K562 (cell line): ENCODE measurements at regions not wholly inside any gene's neighbourhood (a gene's known extent, or its start where the extent isn't known, plus 50 kb on each side); places are given as distances from the start of the nearest gene placed in this dataset.

Experiments
- ATAC-seq: fragments of 200-7000 bp; cut with Tn5 transposase; 3 replicates; pipeline ENCODE4 v1.9.1; 2020; ENCODE audit warnings: moderate library complexity
- BruUV-seq: library from RNA; stranded (reverse); fragments of 400-500 nt; replicated peaks from 2 replicates; lab custom pipeline; 2021; lab: Mats Ljungman, UMichigan
- CTCF ChIA-PET: fragments of 300-600 bp; formaldehyde crosslinking; extraction: SDS; loops from one replicate; lab custom pipeline; 2021; ENCODE audit warnings: low intra/inter-chr PET ratio; lab: Yijun Ruan, JAX
- POLR2A ChIA-PET: fragments of 300-600, 350-650 bp; sonication (Branson Sonifier 250); formaldehyde crosslinking; extraction: SDS; loops from one replicate; lab custom pipeline; 2021; ENCODE audit warnings: antibody characterized with exemption, inconsistent platforms; lab: Yijun Ruan, JAX
- DNase-seq, 4 experiments: peaks; one replicate each; pipeline versions ENCODE4 v3.0.0 to v3.0.0-alpha.2; 2011 to 2018; ENCODE audit warnings: low spot score in 3 of 4, mixed read lengths in 3 of 4; ENCODE audit errors: extremely low read depth in 1 of 4
- FAIRE-seq: peaks from 2 replicates; lab custom pipeline; 2011; peaks lifted over from hg19 to GRCh38; lab: Jason Lieb, UNC
- H2AFZ ChIP-seq: 2 replicates; pipeline ENCODE4 v1.6.0; 2011; ENCODE audit warnings: low read depth, low read length, control low read depth, inconsistent platforms
- H3K27ac ChIP-seq: fragments of 200-600 bp; 3 replicates; pipeline ENCODE4 v1.8.0; 2011; ENCODE audit warnings: low read depth, mild to moderate bottlenecking, control low read depth, inconsistent platforms, low read length, moderate library complexity, mixed read lengths; ENCODE audit errors: extremely low read depth
- H3K27me3 ChIP-seq, 2 experiments: fragments of 300-600 bp in 1 of 2; 2 replicates in 1 of 2; 3 replicates in 1 of 2; pipeline versions ENCODE4 v1.6.0 to v1.8.0; 2011; ENCODE audit warnings: inconsistent platforms in 2 of 2, low read length in 2 of 2, mild to moderate bottlenecking in 1 of 2, mixed read lengths in 1 of 2, moderate library complexity in 1 of 2; ENCODE audit not compliant: control insufficient read depth in 2 of 2, insufficient read depth in 2 of 2
- H3K36me3 ChIP-seq: fragments of 300-600 bp; 3 replicates; pipeline ENCODE4 v1.8.0; 2011; ENCODE audit warnings: mild to moderate bottlenecking, low read length, inconsistent platforms; ENCODE audit not compliant: control insufficient read depth, insufficient read depth
- H3K4me1 ChIP-seq, 2 experiments: fragments of 200-600 bp in 1 of 2; replicated peaks in 1 of 2; 2 replicates in 1 of 2; 3 replicates in 1 of 2; pipeline versions ENCODE4 v1.5.1 to v1.8.0; 2011; ENCODE audit warnings: inconsistent platforms in 2 of 2, low read length in 2 of 2, mild to moderate bottlenecking in 1 of 2, mixed read lengths in 1 of 2, moderate library complexity in 1 of 2; ENCODE audit not compliant: control insufficient read depth in 2 of 2, insufficient read depth in 2 of 2
- H3K4me2 ChIP-seq: 2 replicates; pipeline ENCODE4 v1.6.1; 2011; ENCODE audit warnings: low read length, control low read depth, inconsistent platforms, mixed read lengths; ENCODE audit not compliant: insufficient read depth
- H3K4me3 ChIP-seq: fragments of 200-600 bp; sonication (generic), shearing (Covaris generic); 2 replicates; pipeline ENCODE4 v1.5.1; 2016; ENCODE audit warnings: control low read depth, inconsistent platforms
- H3K79me2 ChIP-seq: fragments of 200-600 bp; 3 replicates; pipeline ENCODE4 v1.8.0; 2011; ENCODE audit warnings: low read length, inconsistent platforms; ENCODE audit not compliant: control insufficient read depth, insufficient read depth
- H3K9ac ChIP-seq, 2 experiments: 2 replicates each; pipeline versions ENCODE4 v1.6.0 to v1.6.1; 2011; ENCODE audit warnings: low read depth in 2 of 2, low read length in 2 of 2, control low read depth in 1 of 2, inconsistent platforms in 1 of 2, mild to moderate bottlenecking in 1 of 2, mixed read lengths in 1 of 2; ENCODE audit not compliant: insufficient read depth in 1 of 2
- H3K9me1 ChIP-seq: one replicate; pipeline ENCODE4 v1.6.0; 2011; ENCODE audit warnings: inconsistent platforms, mild to moderate bottlenecking, low read length, moderate library complexity; ENCODE audit not compliant: control insufficient read depth, insufficient read depth
- H3K9me3 ChIP-seq: replicated peaks from 2 replicates; pipeline ENCODE4 v1.5.1; 2011; ENCODE audit warnings: low read depth, low read length, inconsistent platforms; ENCODE audit not compliant: control insufficient read depth, insufficient read depth
- H4K20me1 ChIP-seq: replicated peaks from 2 replicates; pipeline ENCODE4 v1.6.1; 2011; ENCODE audit warnings: low read length, inconsistent platforms, mixed read lengths; ENCODE audit not compliant: control insufficient read depth, insufficient read depth
- BRD4 ChIP-seq: fragments of 200-600 bp; sonication (generic); IDR thresholded peaks from 2 replicates; pipeline ENCODE4 v1.6.1; 2017; ENCODE audit warnings: inconsistent platforms
- ELF4 ChIP-seq: fragments of 450-650 bp; formaldehyde crosslinking; IDR thresholded peaks from 2 replicates; pipeline ENCODE4 v1.4.0; 2022; ENCODE audit warnings: missing genetic modification characterization
- MAFF ChIP-seq: IDR thresholded peaks from 2 replicates; pipeline ENCODE4 v1.6.1; 2012; ENCODE audit warnings: low read length, improper control_type of control experiment
- ZNF239 ChIP-seq: fragments of 250-450 bp; sonication (Bioruptor Pico); IDR thresholded peaks from 2 replicates; pipeline ENCODE4 v1.4.0; 2020; ENCODE audit warnings: mild to moderate bottlenecking
- ZNF316 ChIP-seq: fragments of 450-650 bp; IDR thresholded peaks from 2 replicates; pipeline ENCODE4 v1.6.1; 2016
- WGBS: fragments of 100-300 bp; shearing (Covaris generic); methylation state at CpG from one replicate; pipeline ENCODE4 v1.1.6; 2016; ENCODE audit warnings: low coverage, mixed read lengths; ENCODE audit not compliant: insufficient coverage; ENCODE audit errors: missing lambda C conversion rate; 5-methylcytosine and 5-hydroxymethylcytosine counted together
- in situ Hi-C: fragments of 300-500 bp; cut with MboI; formaldehyde crosslinking; loops from 4 replicates; pipeline ENCODE4 v1.15.0; 2018; ENCODE audit warnings: inconsistent platforms, mixed read lengths
- intact Hi-C: fragments of 100-400 bp; cut with micrococcal nuclease; formaldehyde crosslinking; loops from 2 replicates; pipeline ENCODE4 v1.14.2; 2022
- TF ChIP-seq, protein P1 (sequence below): fragments of 250-450 bp; sonication (Bioruptor Pico); IDR thresholded peaks from 2 replicates; pipeline ENCODE4 v1.4.0; 2020; ENCODE audit warnings: borderline replicate concordance
- TF ChIP-seq, protein P2 (sequence below): fragments of 450-650 bp; IDR thresholded peaks from 2 replicates; pipeline ENCODE4 v1.7.1; 2018; ENCODE audit warnings: mild to moderate bottlenecking, low read depth; ENCODE audit not compliant: partially characterized antibody
- TF ChIP-seq, protein P3 (sequence below): IDR thresholded peaks from 3 replicates; pipeline ENCODE4 v1.6.1; 2011; ENCODE audit warnings: borderline replicate concordance, mild to moderate bottlenecking; ENCODE audit not compliant: insufficient read length, insufficient read depth
- TF ChIP-seq, protein P4 (sequence below): fragments of 450-650 bp; IDR thresholded peaks from 2 replicates; pipeline ENCODE4 v1.6.1; 2017; ENCODE audit warnings: mild to moderate bottlenecking, moderate library complexity

DNA sequence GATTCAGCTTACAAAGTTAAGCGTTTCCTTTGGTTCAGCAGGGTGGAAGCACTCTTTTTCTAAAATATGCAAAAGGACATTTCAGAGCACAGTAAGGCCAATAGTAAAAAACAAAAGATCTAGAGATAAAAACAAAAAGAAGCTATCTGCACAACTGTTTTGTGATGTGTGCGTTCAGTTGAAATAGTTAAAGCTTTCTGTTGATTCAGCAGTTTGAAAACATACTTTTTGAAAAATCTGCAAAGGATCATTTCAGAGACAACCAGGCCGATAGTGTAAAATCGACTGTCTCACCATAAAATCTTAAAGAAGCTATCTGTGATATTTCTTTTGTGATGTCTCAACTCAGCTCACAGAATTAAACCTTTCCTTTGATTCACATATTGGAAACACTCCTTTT is 300.0 kb upstream of the ALG10B start:
- intact Hi-C loops = no loop called here
- no peaks in the 10 kb centered on the region; the same call in 1 of the 2 replicates for H3K9me3 ChIP-seq
- ATAC-seq (no peak), DNase-seq (no peak), FAIRE-seq (no peak)
- H3K27ac ChIP-seq = no peak overlapping the region
- in situ Hi-C loops = no loop called here
- BruUV-seq = no TSS peak
- no peak overlapping the region for H3K9ac ChIP-seq
- CTCF ChIA-PET = no interaction called here
- no peak overlapping the region for H2AFZ ChIP-seq
- no peaks in the 10 kb centered on the region for H3K9me1 ChIP-seq
- no peak overlapping the region for H3K4me3 ChIP-seq
- no peaks in the 10 kb centered on the region for H3K27me3 ChIP-seq
- no peaks in the 10 kb centered on the region for H3K4me1 ChIP-seq
- TF ChIP-seq, protein P1, sequence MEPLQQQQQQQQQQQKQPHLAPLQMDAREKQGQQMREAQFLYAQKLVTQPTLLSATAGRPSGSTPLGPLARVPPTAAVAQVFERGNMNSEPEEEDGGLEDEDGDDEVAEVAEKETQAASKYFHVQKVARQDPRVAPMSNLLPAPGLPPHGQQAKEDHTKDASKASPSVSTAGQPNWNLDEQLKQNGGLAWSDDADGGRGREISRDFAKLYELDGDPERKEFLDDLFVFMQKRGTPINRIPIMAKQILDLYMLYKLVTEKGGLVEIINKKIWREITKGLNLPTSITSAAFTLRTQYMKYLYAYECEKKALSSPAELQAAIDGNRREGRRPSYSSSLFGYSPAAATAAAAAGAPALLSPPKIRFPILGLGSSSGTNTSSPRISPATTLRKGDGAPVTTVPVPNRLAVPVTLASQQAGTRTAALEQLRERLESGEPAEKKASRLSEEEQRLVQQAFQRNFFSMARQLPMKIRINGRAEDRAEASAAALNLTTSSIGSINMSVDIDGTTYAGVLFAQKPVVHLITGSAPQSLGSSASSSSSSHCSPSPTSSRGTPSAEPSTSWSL (CRISPR knock-in tag) = no peak
- TF ChIP-seq, protein P2, sequence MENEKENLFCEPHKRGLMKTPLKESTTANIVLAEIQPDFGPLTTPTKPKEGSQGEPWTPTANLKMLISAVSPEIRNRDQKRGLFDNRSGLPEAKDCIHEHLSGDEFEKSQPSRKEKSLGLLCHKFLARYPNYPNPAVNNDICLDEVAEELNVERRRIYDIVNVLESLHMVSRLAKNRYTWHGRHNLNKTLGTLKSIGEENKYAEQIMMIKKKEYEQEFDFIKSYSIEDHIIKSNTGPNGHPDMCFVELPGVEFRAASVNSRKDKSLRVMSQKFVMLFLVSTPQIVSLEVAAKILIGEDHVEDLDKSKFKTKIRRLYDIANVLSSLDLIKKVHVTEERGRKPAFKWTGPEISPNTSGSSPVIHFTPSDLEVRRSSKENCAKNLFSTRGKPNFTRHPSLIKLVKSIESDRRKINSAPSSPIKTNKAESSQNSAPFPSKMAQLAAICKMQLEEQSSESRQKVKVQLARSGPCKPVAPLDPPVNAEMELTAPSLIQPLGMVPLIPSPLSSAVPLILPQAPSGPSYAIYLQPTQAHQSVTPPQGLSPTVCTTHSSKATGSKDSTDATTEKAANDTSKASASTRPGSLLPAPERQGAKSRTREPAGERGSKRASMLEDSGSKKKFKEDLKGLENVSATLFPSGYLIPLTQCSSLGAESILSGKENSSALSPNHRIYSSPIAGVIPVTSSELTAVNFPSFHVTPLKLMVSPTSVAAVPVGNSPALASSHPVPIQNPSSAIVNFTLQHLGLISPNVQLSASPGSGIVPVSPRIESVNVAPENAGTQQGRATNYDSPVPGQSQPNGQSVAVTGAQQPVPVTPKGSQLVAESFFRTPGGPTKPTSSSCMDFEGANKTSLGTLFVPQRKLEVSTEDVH = no peak
- TF ChIP-seq, protein P3, sequence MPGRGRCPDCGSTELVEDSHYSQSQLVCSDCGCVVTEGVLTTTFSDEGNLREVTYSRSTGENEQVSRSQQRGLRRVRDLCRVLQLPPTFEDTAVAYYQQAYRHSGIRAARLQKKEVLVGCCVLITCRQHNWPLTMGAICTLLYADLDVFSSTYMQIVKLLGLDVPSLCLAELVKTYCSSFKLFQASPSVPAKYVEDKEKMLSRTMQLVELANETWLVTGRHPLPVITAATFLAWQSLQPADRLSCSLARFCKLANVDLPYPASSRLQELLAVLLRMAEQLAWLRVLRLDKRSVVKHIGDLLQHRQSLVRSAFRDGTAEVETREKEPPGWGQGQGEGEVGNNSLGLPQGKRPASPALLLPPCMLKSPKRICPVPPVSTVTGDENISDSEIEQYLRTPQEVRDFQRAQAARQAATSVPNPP = no peak
- TF ChIP-seq ZNF316 (peak; percentile 26; the same call in 1 of the 2 replicates), ZNF239 (CRISPR knock-in tag) (no peak), BRD4 (no peak), ELF4 (CRISPR knock-in tag) (no peak), MAFF (peak; percentile 16; the same call in 1 of the 2 replicates)
- TF ChIP-seq, protein P4, sequence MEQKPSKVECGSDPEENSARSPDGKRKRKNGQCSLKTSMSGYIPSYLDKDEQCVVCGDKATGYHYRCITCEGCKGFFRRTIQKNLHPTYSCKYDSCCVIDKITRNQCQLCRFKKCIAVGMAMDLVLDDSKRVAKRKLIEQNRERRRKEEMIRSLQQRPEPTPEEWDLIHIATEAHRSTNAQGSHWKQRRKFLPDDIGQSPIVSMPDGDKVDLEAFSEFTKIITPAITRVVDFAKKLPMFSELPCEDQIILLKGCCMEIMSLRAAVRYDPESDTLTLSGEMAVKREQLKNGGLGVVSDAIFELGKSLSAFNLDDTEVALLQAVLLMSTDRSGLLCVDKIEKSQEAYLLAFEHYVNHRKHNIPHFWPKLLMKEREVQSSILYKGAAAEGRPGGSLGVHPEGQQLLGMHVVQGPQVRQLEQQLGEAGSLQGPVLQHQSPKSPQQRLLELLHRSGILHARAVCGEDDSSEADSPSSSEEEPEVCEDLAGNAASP = no peak
- TF ChIP-seq, all 486 proteins: peak for 2
- no peaks in the 10 kb centered on the region for H4K20me1 ChIP-seq
- no peak overlapping the region for H3K4me2 ChIP-seq
- WGBS = 0% methylated on average over 4 of the region's 4 CpGs
- H3K79me2 ChIP-seq = no peaks in the 10 kb centered on the region
- POLR2A ChIA-PET = no interaction called here
- no peaks in the 10 kb centered on the region for H3K36me3 ChIP-seq
